HCT116 (cell line): ENCODE measurements at regions not wholly inside any gene's neighbourhood (a gene's known extent, or its start where the extent isn't known, plus 50 kb on each side); places are given as distances from the start of the nearest gene placed in this dataset.

ENCODE experiments used
- EGR1 ChIP-seq: IDR thresholded peaks from 2 replicates; pipeline ENCODE4 v1.6.1; 2012; ENCODE audit warnings: low read depth
- POLR2A ChIP-seq: IDR thresholded peaks from 2 replicates; pipeline ENCODE4 v1.7.0; 2011; ENCODE audit warnings: borderline replicate concordance; ENCODE audit not compliant: insufficient read depth, insufficient read length; ENCODE audit errors: extremely low read depth
- TF ChIP-seq, protein P1 (sequence below): IDR thresholded peaks from 2 replicates; pipeline ENCODE4 v1.6.1; 2012

DNA sequence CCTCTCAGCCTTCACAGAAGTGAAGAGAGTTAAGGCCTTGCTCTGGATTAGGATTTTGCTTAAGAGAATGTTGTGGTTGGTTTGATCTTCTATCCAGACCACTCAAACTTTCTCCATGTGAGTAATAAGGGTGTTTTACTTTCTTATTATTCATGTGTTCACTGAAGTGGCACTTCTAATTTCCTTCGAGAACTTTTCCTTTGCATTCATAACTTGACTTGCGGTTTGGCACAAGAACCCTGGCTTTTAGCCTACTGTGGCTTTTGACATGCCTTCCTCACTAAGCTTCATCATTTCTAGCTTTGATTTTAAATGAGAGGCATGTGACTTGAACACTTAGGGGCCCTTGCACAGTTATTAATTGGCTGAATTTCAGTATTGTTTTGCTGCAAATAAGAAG, 166.1 kb upstream of the OPRM1 start:
- TF ChIP-seq EGR1 (no peak), POLR2A (no peak)
- TF ChIP-seq, protein P1, sequence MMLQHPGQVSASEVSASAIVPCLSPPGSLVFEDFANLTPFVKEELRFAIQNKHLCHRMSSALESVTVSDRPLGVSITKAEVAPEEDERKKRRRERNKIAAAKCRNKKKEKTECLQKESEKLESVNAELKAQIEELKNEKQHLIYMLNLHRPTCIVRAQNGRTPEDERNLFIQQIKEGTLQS, result no peak
